Frontal cortex (tissue), 3 donors: ENCODE measurements at regions not wholly inside any gene's neighbourhood (a gene's known extent, or its start where the extent isn't known, plus 50 kb on each side); places are given as distances from the start of the nearest gene placed in this dataset.

Experiments
- DNase-seq, 2 donors: peaks; one replicate each; pipeline ENCODE4 v3.0.0; 2012; ENCODE audit warnings: low spot score in 2 of 2
- FAIRE-seq: peaks from 2 replicates; lab custom pipeline; 2012; peaks lifted over from hg19 to GRCh38; lab: Jason Lieb, UNC
- donor health status: control.
- donor health status: control.
- donor health status: control.

DNA sequence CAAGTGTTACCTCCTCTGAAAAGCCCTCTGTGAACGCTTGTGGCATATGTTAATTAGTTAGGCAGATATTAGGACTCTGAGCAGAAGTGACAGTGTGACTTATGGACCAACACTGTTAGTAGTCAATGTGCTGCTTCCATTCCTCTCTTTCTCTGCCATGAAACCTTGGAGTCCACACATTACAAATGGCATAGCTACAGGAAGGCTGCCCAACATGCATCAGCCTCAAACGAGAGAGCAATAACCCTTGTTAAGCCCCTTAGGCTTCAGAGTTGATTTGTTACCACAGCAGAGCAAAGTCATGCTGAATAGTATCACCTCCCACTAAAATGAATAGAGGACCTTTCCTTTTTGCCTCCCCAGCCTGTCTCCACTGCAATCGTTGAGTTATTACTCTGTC, 397.7 kb upstream of the SMARCA2 start:
- no peak for DNase-seq
- no peak for FAIRE-seq

- DNase-seq (peak; percentile 5 to 30), FAIRE-seq (peak; percentile 70)
These were observed 395.0 kb upstream of the SMARCA2 start for GRCh38 chr9:1619915-1620710.

DNA sequence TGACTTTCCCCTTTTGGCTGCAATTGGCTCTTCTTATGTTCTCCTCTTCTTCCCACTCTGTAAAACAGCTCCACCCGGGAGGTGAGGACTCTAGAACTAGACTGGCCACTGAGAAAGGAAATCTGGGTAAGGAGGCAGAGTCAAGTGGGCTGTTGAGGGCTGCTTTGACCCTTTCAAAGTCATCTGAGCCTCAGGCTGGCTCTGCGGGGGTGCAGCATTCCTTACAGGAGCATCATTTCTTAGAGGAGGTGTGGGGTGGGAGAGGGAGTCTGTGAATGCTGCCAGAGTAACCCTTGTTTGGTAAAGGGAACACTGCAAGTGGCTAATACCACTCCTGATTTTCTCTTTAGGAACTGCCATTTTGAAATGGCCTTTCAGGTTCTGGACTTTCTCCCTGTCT, 377.7 kb upstream of the SMARCA2 start:
- DNase-seq (no peak), FAIRE-seq (no peak)

- FAIRE-seq (no peak), DNase-seq (no peak)
These were observed 376.0 kb upstream of the SMARCA2 start for GRCh38 chr9:1639166-1639565.

- no peak for DNase-seq
- no peak for FAIRE-seq
These were observed 367.4 kb upstream of the SMARCA2 start for GRCh38 chr9:1647776-1648175.

- no peak for DNase-seq
- no peak for FAIRE-seq
These were observed 361.9 kb upstream of the SMARCA2 start for GRCh38 chr9:1653282-1653681.

- no peak for FAIRE-seq
- DNase-seq, result no peak
These were observed 356.3 kb upstream of the SMARCA2 start for GRCh38 chr9:1658661-1659362.

DNA sequence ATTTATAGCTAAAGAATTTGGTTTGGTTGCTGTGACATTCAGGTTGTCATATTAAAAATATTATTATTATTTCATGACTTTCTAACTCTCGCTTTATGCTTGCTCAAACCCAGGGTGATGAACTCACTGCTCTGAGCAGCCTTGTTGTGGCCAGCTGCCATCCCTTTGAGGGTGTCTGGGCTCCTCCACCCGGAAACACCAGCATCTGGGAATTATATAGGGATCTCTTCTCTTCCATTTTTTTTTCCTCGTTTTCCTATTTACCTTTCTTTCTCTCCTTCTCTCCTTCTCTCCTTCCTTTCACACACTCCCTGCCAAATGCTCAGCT, 355.8 kb upstream of the SMARCA2 start:
- no peak for FAIRE-seq

GRCh38 chr9:1668441-1668840, 346.7 kb upstream of the SMARCA2 start:
- DNase-seq (no peak), FAIRE-seq (no peak)

More for the DNA sequence above, 355.8 kb upstream of the SMARCA2 start:
- no peak for DNase-seq

DNA sequence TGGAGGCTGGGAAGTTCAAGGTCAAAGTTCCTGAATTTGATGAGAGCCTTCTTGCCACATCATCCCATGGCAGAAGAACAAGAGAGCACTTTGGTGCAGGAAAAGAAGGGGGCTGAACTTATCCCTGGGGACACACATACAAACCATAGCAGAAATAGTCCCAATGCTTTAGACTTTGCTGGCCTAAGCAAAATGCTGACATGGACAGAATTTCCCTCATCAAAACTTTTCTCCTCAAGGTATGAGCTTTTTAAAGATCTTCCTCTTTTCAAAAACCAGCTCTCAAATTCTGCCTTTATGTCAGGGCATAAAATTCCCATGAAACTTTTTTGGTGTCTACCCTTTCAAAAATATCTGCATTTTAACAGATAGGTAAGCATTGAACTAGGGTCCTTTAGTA, 341.8 kb upstream of the SMARCA2 start:
- DNase-seq, result no peak
- no peak for FAIRE-seq

DNA sequence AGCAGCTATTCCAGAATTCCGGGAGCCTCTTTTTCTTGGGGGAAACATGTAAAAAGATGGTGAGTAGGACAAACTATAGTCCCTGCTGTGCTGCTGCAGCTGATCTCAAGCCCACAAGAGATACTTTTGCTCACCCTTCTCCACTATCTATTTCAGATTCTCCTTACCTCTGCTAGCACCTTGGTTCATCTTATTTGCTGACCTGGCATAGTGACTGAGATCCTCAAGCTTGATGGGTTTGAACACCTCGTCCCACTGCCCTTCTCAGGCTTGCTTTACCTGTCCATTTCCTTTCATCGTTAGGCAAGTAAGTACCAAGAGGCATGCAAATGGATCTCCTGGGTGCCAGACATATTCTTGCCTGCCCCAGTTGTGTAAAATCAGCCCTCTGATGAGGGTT, 338.4 kb upstream of the SMARCA2 start:
- FAIRE-seq (no peak), DNase-seq (no peak)

- FAIRE-seq, result no peak
- no peak for DNase-seq
These were observed 331.2 kb upstream of the SMARCA2 start for GRCh38 chr9:1683951-1684350.

GRCh38 chr9:1698991-1699390, 316.2 kb upstream of the SMARCA2 start:
- no peak for DNase-seq
- FAIRE-seq, result no peak

DNA sequence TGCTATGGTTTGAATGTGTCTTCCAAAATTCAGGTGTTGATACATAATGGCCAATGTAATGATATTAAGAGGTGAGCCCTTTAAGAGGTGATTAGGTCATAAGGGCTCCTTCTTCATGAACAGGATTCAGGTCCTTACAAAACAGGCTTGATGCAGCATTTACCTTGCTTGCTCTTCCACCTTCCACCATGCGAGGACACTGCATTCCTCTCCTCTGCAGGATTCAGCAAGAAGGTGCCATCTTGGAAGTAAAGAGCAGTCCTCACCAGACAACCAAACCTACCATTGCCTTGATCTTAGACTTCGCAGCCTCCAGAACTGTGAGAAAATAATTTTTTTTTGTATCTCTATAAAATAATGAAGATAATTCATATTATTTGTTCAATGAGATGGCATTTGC, 314.0 kb upstream of the SMARCA2 start:
- FAIRE-seq (no peak), DNase-seq (no peak)

DNA sequence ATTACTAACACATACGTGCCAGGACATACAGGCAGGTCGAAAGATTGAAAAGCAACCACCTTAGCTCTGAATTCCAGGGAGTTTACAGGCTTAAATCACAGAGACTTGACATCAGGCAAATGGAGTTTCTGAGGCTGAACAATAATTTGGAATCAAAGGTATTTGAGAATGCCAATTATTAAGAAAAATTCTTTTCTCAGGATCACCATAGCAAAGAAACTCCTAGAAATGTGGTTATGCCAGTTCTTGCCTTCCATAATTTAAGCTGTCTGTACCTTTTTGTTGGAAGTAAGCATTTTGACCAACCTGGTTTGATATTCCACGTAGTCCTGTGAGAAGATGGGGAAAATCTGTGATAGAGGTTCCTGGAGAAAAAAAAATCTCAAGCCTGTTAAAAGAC, 312.4 kb upstream of the SMARCA2 start:
- DNase-seq (no peak), FAIRE-seq (no peak)

- FAIRE-seq (no peak), DNase-seq (no peak)
These were observed 307.9 kb upstream of the SMARCA2 start for GRCh38 chr9:1707291-1707690.

- no peak for DNase-seq
- no peak for FAIRE-seq
These were observed 306.9 kb upstream of the SMARCA2 start for GRCh38 chr9:1708219-1708618.

DNA sequence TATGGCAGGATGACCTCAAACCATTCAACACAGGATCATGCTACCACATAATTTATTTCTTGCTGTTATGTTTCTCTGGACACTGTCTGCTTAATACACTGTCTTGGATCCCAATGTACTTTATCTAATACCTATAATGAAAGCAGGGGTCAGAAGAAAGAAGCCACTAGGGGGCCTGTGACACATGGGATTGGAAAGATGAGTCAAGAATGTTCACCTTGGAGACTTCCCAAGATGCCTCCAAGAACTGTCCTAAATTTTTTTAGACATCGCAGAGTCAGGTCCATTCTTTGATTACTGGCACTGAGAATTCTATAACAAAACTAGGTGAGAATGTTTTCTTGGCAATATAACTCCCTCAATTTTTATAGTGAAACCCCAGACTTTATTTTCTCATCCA, 305.8 kb upstream of the SMARCA2 start:
- no peak for FAIRE-seq
- no peak for DNase-seq

DNA sequence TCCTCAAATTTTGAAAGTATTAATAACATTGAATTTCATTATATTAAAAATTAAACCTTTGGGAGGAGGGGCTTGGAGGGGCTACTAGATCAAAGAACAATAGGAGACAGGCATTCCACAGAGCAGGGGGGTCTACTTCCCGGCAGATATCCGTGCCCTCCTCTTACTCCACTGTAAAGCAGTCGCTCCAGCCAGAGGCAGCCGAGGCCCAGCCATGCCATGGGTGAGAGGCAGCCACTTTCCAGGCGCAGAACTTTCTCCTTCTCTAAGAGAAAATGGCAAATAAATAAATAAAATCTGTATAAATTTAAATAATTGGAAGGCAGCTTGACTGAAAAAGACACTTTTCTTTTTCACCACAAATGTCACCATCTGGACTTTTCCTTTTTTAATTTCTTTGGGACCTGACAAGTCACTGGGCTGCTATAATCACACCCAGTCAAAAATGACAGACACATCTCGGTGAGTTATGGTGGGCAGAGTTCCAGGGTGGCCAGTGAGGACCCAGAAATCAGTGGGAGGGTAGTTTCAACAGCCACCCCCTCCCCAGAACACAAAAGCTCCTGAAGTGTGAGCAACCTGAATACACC, 302.2 kb upstream of the SMARCA2 start:
- no peak for DNase-seq
- no peak for FAIRE-seq

- no peak for DNase-seq
- FAIRE-seq, result no peak
These were observed 301.3 kb upstream of the SMARCA2 start for GRCh38 chr9:1713841-1714240.

DNA sequence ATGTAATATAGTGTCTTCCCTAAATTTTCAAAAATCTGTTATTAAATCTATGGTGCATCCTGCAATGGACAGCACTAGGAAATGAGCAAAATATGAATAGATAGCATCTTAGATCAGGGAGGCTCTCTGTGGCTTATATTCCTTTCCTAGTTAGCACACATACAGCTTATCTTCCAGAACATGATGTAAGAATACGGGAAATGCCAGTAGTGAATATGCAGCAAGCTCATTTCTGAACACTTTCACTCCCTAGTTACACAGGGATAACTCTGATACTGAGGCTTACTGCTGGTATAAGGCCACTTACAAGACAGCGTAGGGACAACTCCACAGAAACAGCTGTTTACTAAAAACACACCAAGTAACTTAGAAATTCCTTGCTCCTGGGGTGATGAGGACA, 297.3 kb upstream of the SMARCA2 start:
- FAIRE-seq (no peak), DNase-seq (no peak)
